Aorta (tissue), 5 donors: ENCODE measurements at regions not wholly inside any gene's neighbourhood (a gene's known extent, or its start where the extent isn't known, plus 50 kb on each side); places are given as distances from the start of the nearest gene placed in this dataset.

Source experiments
- ATAC-seq: fragments of 200-7000 bp; cut with Tn5 transposase; one replicate; pipeline ENCODE4 v1.9.1; 2022; ENCODE audit warnings: moderate library complexity; ENCODE audit not compliant: low FRiP score
- DNase-seq, 2 donors: peaks; one replicate each; pipeline ENCODE4 v3.0.0-alpha.2; 2020
- H3K27ac ChIP-seq, 2 donors: one replicate each; pipeline ENCODE4 v1.5.1; 2013; ENCODE audit warnings: low read length in 2 of 2, mild to moderate bottlenecking in 2 of 2, moderate library complexity in 2 of 2, control low read depth in 1 of 2, inconsistent platforms in 1 of 2, low read depth in 1 of 2
- H3K27me3 ChIP-seq, 2 donors: one replicate each; pipeline ENCODE4 v1.6.1; 2013; ENCODE audit warnings: control low read depth in 1 of 2, low read length in 1 of 2, mild to moderate bottlenecking in 1 of 2, moderate library complexity in 1 of 2; ENCODE audit not compliant: insufficient read depth in 2 of 2, control insufficient read depth in 1 of 2
- H3K36me3 ChIP-seq, 2 donors: one replicate each; pipeline ENCODE4 v1.6.1; 2013; ENCODE audit warnings: control low read depth in 1 of 2, low read length in 1 of 2, mild to moderate bottlenecking in 1 of 2; ENCODE audit not compliant: insufficient read depth in 2 of 2, control insufficient read depth in 1 of 2
- H3K4me1 ChIP-seq, 2 donors: one replicate each; pipeline ENCODE4 v1.6.1; 2013; ENCODE audit warnings: low read length in 2 of 2, control low read depth in 1 of 2, mild to moderate bottlenecking in 1 of 2, moderate library complexity in 1 of 2; ENCODE audit not compliant: insufficient read depth in 2 of 2, control insufficient read depth in 1 of 2
- H3K4me3 ChIP-seq, 2 donors: one replicate each; pipeline ENCODE4 v1.5.1; 2013; ENCODE audit warnings: low read length in 2 of 2, control low read depth in 1 of 2, mild to moderate bottlenecking in 1 of 2
- H3K9me3 ChIP-seq: one replicate; pipeline ENCODE4 v1.6.1; 2013; ENCODE audit warnings: mild to moderate bottlenecking, low read length; ENCODE audit not compliant: control insufficient read depth
- WGBS, 2 donors: extraction: QIAGEN DNeasy Blood & Tissue Kit; methylation state at CpG; one replicate each; pipeline ENCODE4 v1.1.7; 2013; 5-methylcytosine and 5-hydroxymethylcytosine counted together
- intact Hi-C, 2 donors: fragments of 100-400 bp; cut with DNase I; formaldehyde crosslinking; loops; one replicate each; pipeline versions ENCODE4 v1.14.2 to v1.15.0; 2022
- donor health status: healthy with polysubstance abuse.
- donor health status: Bipolar disorder and iron deficiency.
- donor health status: DM: no; HTN: no; CAD: no.
- donor health status: DM: no; HTN: no; CAD: no.
- donor health status: DM: yes; HTN: yes; CAD: no.

DNA sequence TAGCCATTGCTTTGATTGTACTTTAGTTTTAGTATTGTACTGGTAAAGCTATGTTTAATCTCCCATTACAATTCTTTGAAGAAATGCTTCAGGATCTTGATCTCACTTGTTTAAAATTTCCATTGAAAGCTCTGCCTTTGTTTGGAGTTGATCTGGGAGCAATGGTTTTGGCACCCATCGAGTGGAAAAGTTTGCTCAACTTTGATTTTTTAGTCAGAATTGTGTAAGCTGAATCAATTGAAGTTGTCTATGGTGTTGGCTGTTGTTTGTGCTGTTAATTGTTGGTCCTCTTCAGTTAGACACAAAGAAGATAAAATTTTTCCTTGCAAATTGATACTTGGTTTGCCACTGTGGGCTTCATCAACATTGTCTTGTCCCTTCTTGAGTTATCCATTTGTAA lies 99.8 kb upstream of the ADAD1 start:
- DNase-seq (no peak), ATAC-seq (no peak)
- Histone ChIP-seq H3K36me3 (peaks cover 6 to 13% of the 10 kb centered on the region in 2 donors), H3K4me3 (no peak overlapping the region), H3K9me3 (no peaks in the 10 kb centered on the region), H3K27ac (no peak overlapping the region), H3K4me1 (no peaks in the 10 kb centered on the region), H3K27me3 (no peaks in the 10 kb centered on the region)
- intact Hi-C loops = no loop called here
- 93 to 97% methylated on average over 1 of the region's 1 CpG for WGBS, 2 donors

GRCh38 chr4:122279670-122280069 lies 99.1 kb upstream of the ADAD1 start:
- DNase-seq (no peak), ATAC-seq (no peak)
- Histone ChIP-seq H3K27ac (no peak overlapping the region), H3K4me1 (no peaks in the 10 kb centered on the region), H3K4me3 (no peak overlapping the region), H3K9me3 (no peaks in the 10 kb centered on the region), H3K27me3 (no peaks in the 10 kb centered on the region), H3K36me3 (peaks cover 6 to 13% of the 10 kb centered on the region in 2 donors)
- intact Hi-C loops = no loop called here
- 96% methylated on average over 2 of the region's 2 CpGs for WGBS, 2 donors

- no peak overlapping the region for H3K4me3 ChIP-seq
- H3K36me3 ChIP-seq = peaks cover 0 to 3% of the 10 kb centered on the region in 2 donors
- intact Hi-C loops = no loop called here
- ATAC-seq (no peak), DNase-seq (no peak)
- no peaks in the 10 kb centered on the region for H3K9me3 ChIP-seq
- no peak overlapping the region for H3K27ac ChIP-seq
- no peaks in the 10 kb centered on the region for H3K27me3 ChIP-seq
- no peaks in the 10 kb centered on the region for H3K4me1 ChIP-seq
- WGBS, 2 donors = 91 to 97% methylated on average over 2 of the region's 2 CpGs
Observed at GRCh38 chr4:122285285-122285684, 93.5 kb upstream of the ADAD1 start.

DNA sequence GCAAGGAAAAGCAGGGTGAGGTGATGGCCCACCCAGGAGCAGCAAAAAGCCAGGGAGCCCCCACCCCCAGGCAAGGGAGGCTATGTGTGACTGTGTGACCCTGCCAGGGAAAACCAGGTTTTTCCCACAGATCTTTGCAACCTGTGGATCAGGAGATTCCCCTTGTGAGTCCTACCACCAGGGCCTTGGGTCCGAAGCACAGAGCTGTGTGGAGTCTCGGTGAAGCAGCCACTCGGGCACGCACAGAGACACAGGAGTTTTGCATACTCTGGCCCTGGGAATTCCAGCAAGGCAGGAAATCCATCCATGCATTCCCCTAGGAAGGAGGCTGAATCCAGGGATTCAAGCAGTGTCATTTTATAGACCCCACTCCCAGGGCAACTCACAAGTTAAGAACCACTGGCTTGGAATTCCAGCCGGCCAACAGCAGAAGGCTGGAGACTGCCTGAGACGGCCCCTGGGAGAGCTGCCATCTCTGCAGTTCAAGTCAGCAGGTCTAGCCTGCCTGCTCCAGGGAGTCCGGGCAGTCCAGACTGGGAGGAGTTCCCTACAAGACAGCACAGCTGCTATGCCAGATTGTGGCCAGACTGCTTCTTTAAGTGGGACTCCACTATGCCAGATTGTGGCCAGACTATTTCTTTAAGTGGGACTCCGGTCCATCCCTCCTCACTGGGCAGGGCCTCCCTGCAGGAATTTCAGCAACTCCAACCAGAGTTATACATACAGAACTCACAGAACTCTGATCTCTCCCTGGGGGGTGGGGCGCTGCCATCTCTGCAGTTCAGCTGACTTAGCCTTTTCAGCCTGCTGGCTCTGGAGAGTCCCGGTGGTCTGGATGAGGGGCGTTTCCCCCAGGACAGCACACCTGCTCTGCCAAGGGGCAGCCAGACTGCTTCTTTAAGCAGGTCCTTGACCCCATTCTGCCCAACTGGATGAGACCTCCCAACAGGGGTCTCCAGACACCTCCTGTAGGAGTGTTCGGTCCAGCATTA lies 85.1 kb upstream of the ADAD1 start:
- Histone ChIP-seq H3K4me3 (no peak overlapping the region), H3K36me3 (no peaks in the 10 kb centered on the region), H3K4me1 (no peaks in the 10 kb centered on the region), H3K9me3 (no peaks in the 10 kb centered on the region), H3K27me3 (no peaks in the 10 kb centered on the region), H3K27ac (no peak overlapping the region)
- DNase-seq (no peak), ATAC-seq (no peak)
- 90 to 93% methylated on average over 12 of the region's 12 CpGs for WGBS, 2 donors
- intact Hi-C loops = no loop called here

DNA sequence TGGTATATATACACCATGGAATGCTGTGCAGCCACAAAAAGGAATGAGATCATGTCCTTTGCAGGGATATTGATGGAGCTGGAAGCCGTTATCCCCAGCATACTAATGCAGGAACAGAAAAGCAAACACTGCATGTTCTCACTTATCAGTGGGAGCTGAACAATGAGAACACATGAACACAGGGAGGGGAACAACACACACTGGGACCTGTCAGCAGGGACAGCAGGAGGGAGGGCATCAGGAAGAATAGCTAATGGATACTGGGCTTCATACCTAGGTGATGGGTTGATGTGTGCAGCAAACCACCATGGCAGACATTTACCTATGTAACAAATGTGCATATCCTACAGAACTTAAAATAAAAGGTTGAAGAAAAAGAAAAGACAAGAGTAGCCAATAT lies 81.1 kb upstream of the ADAD1 start:
- H3K4me1 ChIP-seq = no peaks in the 10 kb centered on the region
- no peak for DNase-seq
- H3K9me3 ChIP-seq = no peaks in the 10 kb centered on the region
- H3K36me3 ChIP-seq = no peaks in the 10 kb centered on the region
- WGBS, 2 donors = 78 to 80% methylated on average over 1 of the region's 1 CpG
- intact Hi-C loops = no loop called here
- no peaks in the 10 kb centered on the region for H3K27me3 ChIP-seq
- H3K4me3 ChIP-seq = no peak overlapping the region
- H3K27ac ChIP-seq = no peak overlapping the region
- no peak for ATAC-seq

DNA sequence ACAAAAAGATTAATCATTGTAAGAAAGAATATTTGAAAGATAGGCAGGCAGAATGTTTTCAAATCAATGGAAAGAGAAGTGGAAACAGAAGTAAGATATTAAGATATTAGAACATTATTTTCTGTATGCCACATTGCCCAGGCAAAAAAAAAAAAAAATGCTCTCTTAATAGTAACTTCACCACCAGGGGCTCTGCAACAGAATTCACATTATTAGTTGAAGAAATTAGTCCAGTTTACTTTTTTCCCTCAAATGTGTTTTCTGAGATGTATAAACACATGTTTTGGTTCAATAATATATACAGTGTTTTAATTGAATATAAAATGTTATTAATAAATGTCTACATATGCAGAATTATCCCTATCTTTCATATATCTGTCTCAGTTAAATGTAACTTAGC lies 78.0 kb upstream of the ADAD1 start:
- ATAC-seq (no peak), DNase-seq (no peak)
- Histone ChIP-seq H3K4me3 (no peak overlapping the region), H3K9me3 (no peaks in the 10 kb centered on the region), H3K4me1 (no peaks in the 10 kb centered on the region), H3K27ac (no peak overlapping the region), H3K36me3 (no peaks in the 10 kb centered on the region), H3K27me3 (no peaks in the 10 kb centered on the region)
- intact Hi-C loops = no loop called here

DNA sequence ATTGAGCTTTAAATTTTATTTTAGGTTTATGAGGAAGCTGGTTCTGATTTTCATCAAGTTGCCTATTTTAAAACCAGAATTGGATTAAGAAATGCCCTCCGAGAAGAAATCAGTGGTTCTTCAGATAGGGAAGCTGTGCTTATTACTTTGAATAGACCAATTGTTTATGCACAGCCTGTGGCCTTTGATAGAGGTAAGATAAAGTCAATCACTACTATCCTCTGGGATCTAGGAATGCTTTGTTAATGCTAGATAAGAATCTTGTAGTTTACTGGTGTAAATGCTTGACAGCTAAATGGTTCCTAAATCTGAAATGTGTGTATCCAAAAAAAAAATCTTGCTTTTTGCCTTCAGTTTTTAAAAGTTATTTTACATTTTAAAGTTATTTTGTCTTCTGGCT lies 73.0 kb upstream of the ADAD1 start:
- DNase-seq = no peak
- no peaks in the 10 kb centered on the region for H3K4me1 ChIP-seq
- no peaks in the 10 kb centered on the region for H3K9me3 ChIP-seq
- no peak overlapping the region for H3K4me3 ChIP-seq
- ATAC-seq = no peak
- no peaks in the 10 kb centered on the region for H3K27me3 ChIP-seq
- intact Hi-C loops = no loop called here
- H3K27ac ChIP-seq = no peak overlapping the region
- WGBS, 2 donors = 53 to 65% methylated on average over 1 of the region's 1 CpG
- H3K36me3 ChIP-seq = no peaks in the 10 kb centered on the region

- WGBS, 2 donors = 75 to 79% methylated on average over 3 of the region's 3 CpGs
- Histone ChIP-seq H3K4me1 (no peaks in the 10 kb centered on the region), H3K4me3 (no peak overlapping the region), H3K9me3 (no peaks in the 10 kb centered on the region), H3K27me3 (no peaks in the 10 kb centered on the region), H3K27ac (no peak overlapping the region), H3K36me3 (peaks cover 0 to 1% of the 10 kb centered on the region in 2 donors)
- DNase-seq (no peak), ATAC-seq (no peak)
- intact Hi-C loops = no loop called here
Observed at GRCh38 chr4:122309988-122310626, 68.7 kb upstream of the ADAD1 start.
